PFSK-1 (cell line): ENCODE measurements at regions not wholly inside any gene's neighbourhood (a gene's known extent, or its start where the extent isn't known, plus 50 kb on each side); places are given as distances from the start of the nearest gene placed in this dataset.

ENCODE experiments used
- FOXP2 ChIP-seq: optimal IDR thresholded peaks from 2 replicates; pipeline ENCODE3; 2011; ENCODE audit warnings: borderline replicate concordance, control low read depth, inconsistent platforms; ENCODE audit not compliant: insufficient read depth; ENCODE audit errors: extremely low read length, extremely low read depth
- POLR2AphosphoS5 ChIP-seq: IDR thresholded peaks from 2 replicates; pipeline ENCODE4 v1.6.1; 2012; ENCODE audit warnings: low read depth, mild to moderate bottlenecking, control low read depth, low read length, moderate library complexity
- SIN3A ChIP-seq: IDR thresholded peaks from 2 replicates; pipeline ENCODE4 v1.6.1; 2012; ENCODE audit warnings: mild to moderate bottlenecking, low read length, moderate library complexity, borderline replicate concordance; ENCODE audit not compliant: insufficient read depth
- TAF1 ChIP-seq: IDR thresholded peaks from 2 replicates; pipeline ENCODE4 v1.6.1; 2012; ENCODE audit warnings: low read length, control low read depth, borderline replicate concordance; ENCODE audit not compliant: insufficient read depth
- TF ChIP-seq, protein P1 (sequence below), 2 experiments: IDR thresholded peaks; 2 replicates each; pipeline versions ENCODE4 v1.6.1 to v1.8.0; 2011 to 2012; ENCODE audit warnings: low read depth in 2 of 2, low read length in 2 of 2, control low read depth in 1 of 2, inconsistent platforms in 1 of 2, mild to moderate bottlenecking in 1 of 2, moderate library complexity in 1 of 2; ENCODE audit not compliant: insufficient read depth in 1 of 2

- TF ChIP-seq POLR2AphosphoS5 (no peak), FOXP2 (no peak), SIN3A (no peak), TAF1 (no peak)
- TF ChIP-seq, protein P1, sequence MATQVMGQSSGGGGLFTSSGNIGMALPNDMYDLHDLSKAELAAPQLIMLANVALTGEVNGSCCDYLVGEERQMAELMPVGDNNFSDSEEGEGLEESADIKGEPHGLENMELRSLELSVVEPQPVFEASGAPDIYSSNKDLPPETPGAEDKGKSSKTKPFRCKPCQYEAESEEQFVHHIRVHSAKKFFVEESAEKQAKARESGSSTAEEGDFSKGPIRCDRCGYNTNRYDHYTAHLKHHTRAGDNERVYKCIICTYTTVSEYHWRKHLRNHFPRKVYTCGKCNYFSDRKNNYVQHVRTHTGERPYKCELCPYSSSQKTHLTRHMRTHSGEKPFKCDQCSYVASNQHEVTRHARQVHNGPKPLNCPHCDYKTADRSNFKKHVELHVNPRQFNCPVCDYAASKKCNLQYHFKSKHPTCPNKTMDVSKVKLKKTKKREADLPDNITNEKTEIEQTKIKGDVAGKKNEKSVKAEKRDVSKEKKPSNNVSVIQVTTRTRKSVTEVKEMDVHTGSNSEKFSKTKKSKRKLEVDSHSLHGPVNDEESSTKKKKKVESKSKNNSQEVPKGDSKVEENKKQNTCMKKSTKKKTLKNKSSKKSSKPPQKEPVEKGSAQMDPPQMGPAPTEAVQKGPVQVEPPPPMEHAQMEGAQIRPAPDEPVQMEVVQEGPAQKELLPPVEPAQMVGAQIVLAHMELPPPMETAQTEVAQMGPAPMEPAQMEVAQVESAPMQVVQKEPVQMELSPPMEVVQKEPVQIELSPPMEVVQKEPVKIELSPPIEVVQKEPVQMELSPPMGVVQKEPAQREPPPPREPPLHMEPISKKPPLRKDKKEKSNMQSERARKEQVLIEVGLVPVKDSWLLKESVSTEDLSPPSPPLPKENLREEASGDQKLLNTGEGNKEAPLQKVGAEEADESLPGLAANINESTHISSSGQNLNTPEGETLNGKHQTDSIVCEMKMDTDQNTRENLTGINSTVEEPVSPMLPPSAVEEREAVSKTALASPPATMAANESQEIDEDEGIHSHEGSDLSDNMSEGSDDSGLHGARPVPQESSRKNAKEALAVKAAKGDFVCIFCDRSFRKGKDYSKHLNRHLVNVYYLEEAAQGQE (IDR thresholded peaks at IDR 0.05; ENCODE audit: insufficient read depth in 1 of 2, low read depth in 2 of 2, low read length in 2 of 2): no peak
These were observed 1686.7 kb upstream of the MIR17HG start for GRCh38 chr13:89660752-89661151.

DNA sequence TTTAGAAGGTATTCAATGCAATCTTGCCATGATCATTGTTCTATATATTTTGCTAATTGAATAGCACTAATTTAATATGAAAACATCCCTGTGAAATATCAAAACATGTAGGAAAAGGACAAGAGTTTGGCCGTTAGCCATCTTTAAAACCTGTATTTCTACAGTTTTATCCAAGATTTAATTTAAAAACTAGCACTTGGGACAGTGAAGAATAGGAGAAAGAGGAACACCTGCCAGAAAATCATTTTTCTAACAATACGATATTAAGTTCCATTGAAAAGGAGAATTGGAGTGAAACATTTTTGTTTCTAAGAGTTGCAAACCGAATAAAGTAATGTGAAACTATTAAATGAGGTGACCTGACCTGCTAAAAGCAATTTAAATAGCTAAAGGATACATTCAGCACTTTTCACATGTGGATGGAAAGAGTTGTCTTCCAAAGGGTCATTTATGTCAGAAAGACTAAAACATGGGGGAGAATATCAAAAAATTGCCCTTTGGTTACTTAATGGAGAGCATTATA, 1673.6 kb upstream of the MIR17HG start:
- TF ChIP-seq POLR2AphosphoS5 (no peak), FOXP2 (no peak), TAF1 (no peak), SIN3A (no peak)
- TF ChIP-seq, protein P1 (IDR thresholded peaks at IDR 0.05; ENCODE audit: insufficient read depth in 1 of 2, low read depth in 2 of 2, low read length in 2 of 2): no peak

- TF ChIP-seq, protein P1 (IDR thresholded peaks at IDR 0.05; ENCODE audit: insufficient read depth in 1 of 2, low read depth in 2 of 2, low read length in 2 of 2): no peak
- TF ChIP-seq TAF1: no peak
- no peak for TF ChIP-seq SIN3A
- no peak for TF ChIP-seq POLR2AphosphoS5
- TF ChIP-seq FOXP2: no peak
These were observed 1668.9 kb upstream of the MIR17HG start for GRCh38 chr13:89678466-89679121.

GRCh38 chr13:89684896-89685295, 1662.6 kb upstream of the MIR17HG start:
- no peak for TF ChIP-seq TAF1
- TF ChIP-seq POLR2AphosphoS5: no peak
- TF ChIP-seq SIN3A: no peak
- TF ChIP-seq FOXP2: no peak
- TF ChIP-seq, protein P1 (IDR thresholded peaks at IDR 0.05; ENCODE audit: insufficient read depth in 1 of 2, low read depth in 2 of 2, low read length in 2 of 2): no peak
